ENCODE measurements at regions not wholly inside any gene's neighbourhood (a gene's known extent, or its start where the extent isn't known, plus 50 kb on each side); places are given as distances from the start of the nearest gene placed in this dataset.

GRCh38 chr6:40803897-40804702 is 216.9 kb upstream of the LRFN2 start:
- Mint-ChIP-seq H3K4me3 (ENCODE audit: unreplicated experiment) (no peak overlapping the region), H3K36me3 (ENCODE audit: low read depth) (no peaks in the 10 kb centered on the region), H3K27ac (ENCODE audit: unreplicated experiment) (no peak overlapping the region), H3K9me3 (ENCODE audit: low read depth) (no peaks in the 10 kb centered on the region), H3K4me1 (ENCODE audit: low read depth) (no peaks in the 10 kb centered on the region), H3K27me3 (ENCODE audit: low read depth) (peaks cover 5% of the 10 kb centered on the region)
- TF ChIP-seq CTCF (IDR thresholded peaks at IDR 0.05): no peak
- no peak for DNase-seq (ENCODE audit: low spot score)

- Mint-ChIP-seq H3K4me1 (ENCODE audit: low read depth) (no peaks in the 10 kb centered on the region), H3K4me3 (ENCODE audit: unreplicated experiment) (no peak overlapping the region), H3K9me3 (ENCODE audit: low read depth) (no peaks in the 10 kb centered on the region), H3K27me3 (ENCODE audit: low read depth) (peaks cover 13% of the 10 kb centered on the region), H3K27ac (ENCODE audit: unreplicated experiment) (no peak overlapping the region), H3K36me3 (ENCODE audit: low read depth) (no peaks in the 10 kb centered on the region)
- TF ChIP-seq CTCF (IDR thresholded peaks at IDR 0.05): no peak
- no peak for DNase-seq (ENCODE audit: low spot score)
Observed at GRCh38 chr6:40802481-40802880, 215.3 kb upstream of the LRFN2 start.

GRCh38 chr6:40799296-40800140 is 212.4 kb upstream of the LRFN2 start:
- H3K27me3 Mint-ChIP-seq (ENCODE audit: low read depth): peaks cover 13% of the 10 kb centered on the region
- no peak overlapping the region for H3K27ac Mint-ChIP-seq (ENCODE audit: unreplicated experiment)
- TF ChIP-seq CTCF (IDR thresholded peaks at IDR 0.05): no peak

DNA sequence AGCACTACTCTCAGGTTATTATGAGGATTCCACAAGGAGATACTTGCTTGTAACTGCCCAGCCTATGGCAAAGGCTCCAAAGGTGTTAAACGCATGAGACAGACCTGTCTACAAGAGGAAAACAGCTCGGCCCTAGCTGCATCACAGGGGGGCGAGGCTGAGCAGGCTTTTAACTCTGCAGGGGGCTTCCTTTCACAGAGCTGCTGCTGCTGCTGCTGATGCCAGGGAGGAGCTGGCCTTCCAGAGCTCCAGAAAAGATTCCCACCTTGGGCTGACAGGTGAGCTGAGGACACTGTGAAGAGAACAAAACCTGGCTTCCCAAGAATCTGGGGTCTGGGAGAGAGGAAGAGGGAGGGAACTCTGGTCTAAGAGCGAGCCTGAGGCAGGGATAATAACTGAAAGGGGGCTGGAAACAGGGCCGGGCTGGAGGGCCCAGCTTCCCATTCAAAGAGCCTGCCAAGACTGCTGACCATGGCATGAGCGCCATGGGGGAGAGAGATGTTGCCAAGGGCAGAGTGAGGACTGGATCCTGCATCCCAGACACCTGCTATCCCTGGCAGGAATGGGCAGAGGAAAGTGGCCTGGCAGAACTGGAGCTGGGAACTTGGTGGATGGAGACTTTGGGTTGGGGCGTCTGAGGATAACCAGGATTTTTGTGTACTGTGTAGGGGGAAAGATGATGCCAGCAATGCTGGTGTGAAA is 211.1 kb upstream of the LRFN2 start:
- TF ChIP-seq CTCF (IDR thresholded peaks at IDR 0.05): no peak
- H3K9me3 Mint-ChIP-seq (ENCODE audit: low read depth): no peaks in the 10 kb centered on the region
- H3K27me3 Mint-ChIP-seq (ENCODE audit: low read depth): peaks cover 13% of the 10 kb centered on the region
- H3K4me3 Mint-ChIP-seq (ENCODE audit: unreplicated experiment): no peak overlapping the region
- no peak overlapping the region for H3K27ac Mint-ChIP-seq (ENCODE audit: unreplicated experiment)
- no peaks in the 10 kb centered on the region for H3K4me1 Mint-ChIP-seq (ENCODE audit: low read depth)
- no peak for DNase-seq (ENCODE audit: low spot score)
- H3K36me3 Mint-ChIP-seq (ENCODE audit: low read depth): no peaks in the 10 kb centered on the region

More at GRCh38 chr6:40799296-40800140, 212.4 kb upstream of the LRFN2 start:
- H3K9me3 Mint-ChIP-seq (ENCODE audit: low read depth): no peaks in the 10 kb centered on the region
- H3K4me3 Mint-ChIP-seq (ENCODE audit: unreplicated experiment): no peak overlapping the region
- no peaks in the 10 kb centered on the region for H3K4me1 Mint-ChIP-seq (ENCODE audit: low read depth)
- no peaks in the 10 kb centered on the region for H3K36me3 Mint-ChIP-seq (ENCODE audit: low read depth)
- no peak for DNase-seq (ENCODE audit: low spot score)

All from chondrocyte (in vitro differentiated cells).